Aorta (tissue), 5 donors: ENCODE measurements at regions not wholly inside any gene's neighbourhood (a gene's known extent, or its start where the extent isn't known, plus 50 kb on each side); places are given as distances from the start of the nearest gene placed in this dataset.

Experiments used
- ATAC-seq: fragments of 200-7000 bp; cut with Tn5 transposase; one replicate; pipeline ENCODE4 v1.9.1; 2022; ENCODE audit warnings: moderate library complexity; ENCODE audit not compliant: low FRiP score
- DNase-seq, 2 donors: peaks; one replicate each; pipeline ENCODE4 v3.0.0-alpha.2; 2020
- H3K27ac ChIP-seq, 2 donors: one replicate each; pipeline ENCODE4 v1.5.1; 2013; ENCODE audit warnings: low read length in 2 of 2, mild to moderate bottlenecking in 2 of 2, moderate library complexity in 2 of 2, control low read depth in 1 of 2, inconsistent platforms in 1 of 2, low read depth in 1 of 2
- H3K27me3 ChIP-seq, 2 donors: one replicate each; pipeline ENCODE4 v1.6.1; 2013; ENCODE audit warnings: control low read depth in 1 of 2, low read length in 1 of 2, mild to moderate bottlenecking in 1 of 2, moderate library complexity in 1 of 2; ENCODE audit not compliant: insufficient read depth in 2 of 2, control insufficient read depth in 1 of 2
- H3K36me3 ChIP-seq, 2 donors: one replicate each; pipeline ENCODE4 v1.6.1; 2013; ENCODE audit warnings: control low read depth in 1 of 2, low read length in 1 of 2, mild to moderate bottlenecking in 1 of 2; ENCODE audit not compliant: insufficient read depth in 2 of 2, control insufficient read depth in 1 of 2
- H3K4me1 ChIP-seq, 2 donors: one replicate each; pipeline ENCODE4 v1.6.1; 2013; ENCODE audit warnings: low read length in 2 of 2, control low read depth in 1 of 2, mild to moderate bottlenecking in 1 of 2, moderate library complexity in 1 of 2; ENCODE audit not compliant: insufficient read depth in 2 of 2, control insufficient read depth in 1 of 2
- H3K4me3 ChIP-seq, 2 donors: one replicate each; pipeline ENCODE4 v1.5.1; 2013; ENCODE audit warnings: low read length in 2 of 2, control low read depth in 1 of 2, mild to moderate bottlenecking in 1 of 2
- H3K9me3 ChIP-seq: one replicate; pipeline ENCODE4 v1.6.1; 2013; ENCODE audit warnings: mild to moderate bottlenecking, low read length; ENCODE audit not compliant: control insufficient read depth
- WGBS, 2 donors: extraction: QIAGEN DNeasy Blood & Tissue Kit; methylation state at CpG; one replicate each; pipeline ENCODE4 v1.1.7; 2013; 5-methylcytosine and 5-hydroxymethylcytosine counted together
- intact Hi-C, 2 donors: fragments of 100-400 bp; cut with DNase I; formaldehyde crosslinking; loops; one replicate each; pipeline versions ENCODE4 v1.14.2 to v1.15.0; 2022
- donor health status: healthy with polysubstance abuse.
- donor health status: Bipolar disorder and iron deficiency.
- donor health status: DM: no; HTN: no; CAD: no.
- donor health status: DM: no; HTN: no; CAD: no.
- donor health status: DM: yes; HTN: yes; CAD: no.

- intact Hi-C loops = no loop called here
These were observed 106.2 kb upstream of the THBS1 start for GRCh38 chr15:39474657-39475056.

DNA sequence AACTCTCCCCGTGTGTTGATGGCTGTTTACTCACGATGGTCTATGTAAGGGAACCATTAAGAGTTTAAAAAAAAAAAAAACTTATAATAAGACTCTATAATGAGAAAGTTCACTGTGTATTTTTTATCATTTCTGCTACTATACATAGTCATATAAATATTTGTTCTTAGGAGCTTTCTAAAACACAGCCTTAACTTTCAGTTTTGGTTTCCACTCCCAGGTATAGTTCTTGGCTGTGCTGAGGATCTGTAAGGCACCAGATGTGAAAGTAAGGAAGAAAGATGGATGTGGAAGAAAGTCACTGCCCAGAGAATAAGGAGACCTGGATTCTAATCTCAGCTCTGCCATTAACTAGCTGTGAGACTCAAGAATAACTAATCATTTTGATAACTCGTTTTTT lies 101.9 kb upstream of the THBS1 start:
- Histone ChIP-seq H3K9me3 (no peaks in the 10 kb centered on the region), H3K4me3 (no peak overlapping the region), H3K27ac (no peak overlapping the region), H3K4me1 (no peaks in the 10 kb centered on the region), H3K27me3 (no peaks in the 10 kb centered on the region), H3K36me3 (no peaks in the 10 kb centered on the region)
- 77 to 83% methylated on average over 3 of the region's 3 CpGs for WGBS, 2 donors
- DNase-seq (no peak), ATAC-seq (no peak)
- intact Hi-C loops = no loop called here

More at GRCh38 chr15:39474657-39475056, 106.2 kb upstream of the THBS1 start:
- no peaks in the 10 kb centered on the region for H3K9me3 ChIP-seq
- WGBS, 2 donors = 87 to 92% methylated on average over 3 of the region's 3 CpGs
- no peak overlapping the region for H3K27ac ChIP-seq
- no peak for ATAC-seq
- H3K27me3 ChIP-seq = no peaks in the 10 kb centered on the region
- no peak overlapping the region for H3K4me3 ChIP-seq
- DNase-seq = no peak
- H3K36me3 ChIP-seq = no peaks in the 10 kb centered on the region
- no peaks in the 10 kb centered on the region for H3K4me1 ChIP-seq

GRCh38 chr15:39479911-39480310 lies 101.0 kb upstream of the THBS1 start:
- no peaks in the 10 kb centered on the region for H3K4me1 ChIP-seq
- WGBS, 2 donors = 88 to 95% methylated on average over 2 of the region's 2 CpGs
- ATAC-seq (no peak), DNase-seq (no peak)
- H3K36me3 ChIP-seq = no peaks in the 10 kb centered on the region
- no peak overlapping the region for H3K4me3 ChIP-seq
- H3K27me3 ChIP-seq = no peaks in the 10 kb centered on the region
- intact Hi-C loops = no loop called here
- H3K27ac ChIP-seq = no peak overlapping the region
- no peaks in the 10 kb centered on the region for H3K9me3 ChIP-seq

DNA sequence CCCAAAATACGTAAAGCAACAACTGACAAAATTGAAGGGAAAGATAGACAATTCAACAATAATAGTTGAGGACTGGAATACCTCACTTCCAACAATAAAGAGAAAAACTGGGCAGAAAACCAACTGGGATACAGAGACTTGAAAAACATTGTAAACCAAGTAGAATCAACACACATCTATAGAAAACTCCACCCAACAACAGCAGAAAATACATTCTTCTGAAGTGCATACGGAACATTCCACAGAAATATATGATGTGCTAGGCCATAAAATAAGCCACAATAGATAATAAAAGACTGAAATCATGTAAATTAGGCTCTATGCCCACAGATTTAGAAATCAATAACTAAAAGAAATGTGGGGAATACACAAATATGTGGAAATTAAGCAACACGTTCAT lies 98.4 kb upstream of the THBS1 start:
- H3K9me3 ChIP-seq = no peaks in the 10 kb centered on the region
- H3K4me3 ChIP-seq = no peak overlapping the region
- 64 to 65% methylated on average over 3 of the region's 3 CpGs for WGBS, 2 donors
- no peaks in the 10 kb centered on the region for H3K27me3 ChIP-seq
- intact Hi-C loops = no loop called here
- no peak overlapping the region for H3K27ac ChIP-seq
- no peaks in the 10 kb centered on the region for H3K4me1 ChIP-seq
- no peaks in the 10 kb centered on the region for H3K36me3 ChIP-seq
- ATAC-seq (no peak), DNase-seq (no peak)

- no peak overlapping the region for H3K27ac ChIP-seq
- no peak overlapping the region for H3K4me3 ChIP-seq
- 82 to 83% methylated on average over 4 of the region's 4 CpGs for WGBS, 2 donors
- ATAC-seq (no peak), DNase-seq (no peak)
- H3K36me3 ChIP-seq = no peaks in the 10 kb centered on the region
- no peaks in the 10 kb centered on the region for H3K27me3 ChIP-seq
- H3K9me3 ChIP-seq = no peaks in the 10 kb centered on the region
- peaks cover 0 to 3% of the 10 kb centered on the region in 2 donors for H3K4me1 ChIP-seq
- intact Hi-C loops = no loop called here
These were observed 94.0 kb upstream of the THBS1 start for GRCh38 chr15:39486621-39487457.

GRCh38 chr15:39487458-39487735 lies 93.5 kb upstream of the THBS1 start:
- H3K36me3 ChIP-seq = no peaks in the 10 kb centered on the region
- peaks cover 0 to 3% of the 10 kb centered on the region in 2 donors for H3K4me1 ChIP-seq
- no peak overlapping the region for H3K4me3 ChIP-seq
- H3K9me3 ChIP-seq = no peaks in the 10 kb centered on the region
- no peak overlapping the region for H3K27ac ChIP-seq
- no peak for DNase-seq
- H3K27me3 ChIP-seq = no peaks in the 10 kb centered on the region
- intact Hi-C loops = no loop called here
- no peak for ATAC-seq

DNA sequence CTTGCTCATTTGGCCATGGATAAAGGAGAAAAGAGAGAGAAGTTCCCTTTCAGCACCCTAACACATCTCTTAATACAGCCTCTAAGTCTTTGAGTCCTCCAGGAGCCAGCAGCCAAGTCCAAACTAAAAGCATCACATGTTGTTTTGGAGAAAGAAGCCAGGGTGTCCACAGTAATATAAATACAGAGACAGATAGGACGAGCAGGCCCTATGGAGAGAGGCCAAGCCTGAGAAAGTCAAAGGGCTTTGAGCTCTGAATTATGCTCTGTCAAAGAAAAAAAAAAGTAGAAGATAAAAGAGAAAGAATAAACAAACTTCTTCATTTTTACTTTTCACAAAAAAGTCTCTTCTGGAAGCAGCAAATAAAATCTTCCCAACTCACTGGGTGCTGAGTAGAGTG lies 92.4 kb upstream of the THBS1 start:
- H3K36me3 ChIP-seq = no peaks in the 10 kb centered on the region
- ATAC-seq = peak; percentile 63
- H3K9me3 ChIP-seq = no peaks in the 10 kb centered on the region
- H3K4me1 ChIP-seq = peaks cover 0 to 3% of the 10 kb centered on the region in 2 donors
- no peak overlapping the region for H3K4me3 ChIP-seq
- 29 to 35% methylated on average over 1 of the region's 1 CpG for WGBS, 2 donors
- no peaks in the 10 kb centered on the region for H3K27me3 ChIP-seq
- intact Hi-C loops = no loop called here
- DNase-seq = no peak
- H3K27ac ChIP-seq = no peak overlapping the region

- DNase-seq (no peak), ATAC-seq (no peak)
- H3K4me3 ChIP-seq = no peak overlapping the region
- H3K36me3 ChIP-seq = no peaks in the 10 kb centered on the region
- H3K9me3 ChIP-seq = no peaks in the 10 kb centered on the region
- intact Hi-C loops = no loop called here
- H3K27me3 ChIP-seq = no peaks in the 10 kb centered on the region
- H3K27ac ChIP-seq = no peak overlapping the region
- 59 to 87% methylated on average over 1 of the region's 1 CpG for WGBS, 2 donors
- peaks cover 0 to 3% of the 10 kb centered on the region in 2 donors for H3K4me1 ChIP-seq
These were observed 91.9 kb upstream of the THBS1 start for GRCh38 chr15:39488961-39489360.

DNA sequence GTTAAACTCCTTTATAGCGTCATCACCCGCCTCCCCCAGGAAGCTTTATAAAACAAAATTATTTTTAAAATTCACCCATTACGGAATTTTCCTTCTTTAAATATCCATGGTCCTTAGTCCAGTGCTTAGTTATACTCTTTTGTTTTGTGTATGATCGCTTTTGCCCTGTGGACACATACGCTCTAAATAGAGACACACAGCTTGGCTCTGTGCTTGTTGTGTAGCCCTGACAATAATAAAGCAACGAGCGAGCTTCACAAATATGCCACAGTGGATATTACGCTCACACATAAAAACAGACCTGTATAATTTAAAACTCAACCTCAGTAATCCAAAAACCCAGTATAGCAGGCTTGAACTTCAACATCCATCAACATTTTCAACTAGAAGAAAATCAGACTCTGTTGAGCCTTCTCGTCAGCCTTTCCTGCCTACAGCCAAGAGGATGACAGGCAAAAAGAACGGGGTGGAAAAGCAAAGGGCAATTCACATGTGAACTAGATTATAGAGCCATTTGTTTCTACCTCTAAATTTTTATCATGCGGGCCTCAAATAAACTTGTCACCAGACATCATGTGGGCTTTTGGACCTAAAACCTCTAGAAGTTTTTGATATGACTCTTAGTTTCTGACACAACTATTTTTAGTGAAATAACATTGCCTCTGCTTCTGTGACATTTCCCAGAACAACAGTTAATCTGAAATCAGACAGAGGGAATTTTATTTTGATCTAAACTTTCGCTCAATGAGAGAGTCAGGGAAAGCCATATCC lies 89.6 kb upstream of the THBS1 start:
- H3K4me1 ChIP-seq = peaks cover 0 to 3% of the 10 kb centered on the region in 2 donors
- no peak for ATAC-seq
- H3K9me3 ChIP-seq = no peaks in the 10 kb centered on the region
- 35 to 39% methylated on average over 12 of the region's 12 CpGs for WGBS, 2 donors
- no peaks in the 10 kb centered on the region for H3K27me3 ChIP-seq
- no peak overlapping the region for H3K27ac ChIP-seq
- no peak overlapping the region for H3K4me3 ChIP-seq
- DNase-seq = no peak
- intact Hi-C loops = no loop called here
- H3K36me3 ChIP-seq = no peaks in the 10 kb centered on the region
